ENCODE measurements at regions not wholly inside any gene's neighbourhood (a gene's known extent, or its start where the extent isn't known, plus 50 kb on each side); places are given as distances from the start of the nearest gene placed in this dataset.

DNA sequence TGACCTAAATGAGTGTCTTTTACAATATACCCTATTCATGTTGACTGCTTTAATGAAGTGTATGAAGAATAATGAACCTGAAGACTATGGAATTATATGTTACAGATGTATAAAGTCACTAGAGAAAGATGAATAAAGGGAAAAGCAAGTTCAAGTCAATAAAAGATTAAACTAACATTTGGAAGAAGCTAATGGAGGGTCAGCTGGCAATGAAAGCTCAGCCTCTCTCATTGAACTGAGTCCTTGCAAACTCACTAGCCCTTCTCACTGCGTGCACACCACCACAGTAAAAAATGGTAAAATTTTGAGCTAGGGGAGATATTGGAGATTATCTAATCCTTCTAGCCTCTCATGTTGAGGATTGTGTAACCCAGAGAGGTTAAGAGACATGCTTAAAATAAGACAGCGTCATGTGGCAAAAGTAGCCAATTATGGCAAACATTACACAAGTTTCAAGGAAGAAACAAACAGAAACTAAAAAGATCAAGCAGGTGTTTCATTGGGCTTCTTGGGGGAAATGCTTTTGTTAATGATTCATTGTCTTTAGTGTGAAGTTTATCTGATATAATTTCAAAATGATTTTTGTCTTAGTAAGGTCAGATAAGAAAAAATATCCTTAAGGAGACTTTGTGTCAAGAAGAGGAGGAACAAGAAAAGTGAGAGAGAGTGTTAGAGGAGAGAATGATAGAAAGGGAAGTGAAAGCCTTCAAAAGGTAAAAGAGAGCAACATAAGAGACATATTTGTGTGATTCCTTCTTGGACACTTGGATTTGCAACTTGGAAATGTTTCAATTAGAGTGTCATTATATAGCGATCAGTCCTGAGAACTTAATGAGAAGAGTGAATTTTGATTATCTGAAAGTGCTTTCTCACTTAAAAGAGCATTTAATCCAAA, 893.7 kb upstream of the FAM98A start:
- no peak for TF ChIP-seq POLR2A (IDR thresholded peaks at IDR 0.05; ENCODE audit: low read depth, low read length)
- no peak for TF ChIP-seq POLR2AphosphoS5 (IDR thresholded peaks at IDR 0.05; ENCODE audit: low read depth, low read length)
- TF ChIP-seq TAF1 (IDR thresholded peaks at IDR 0.05; ENCODE audit: borderline replicate concordance, low read depth, low read length) = no peak
